Kidney epithelial cell (primary cell): ENCODE measurements at regions not wholly inside any gene's neighbourhood (a gene's known extent, or its start where the extent isn't known, plus 50 kb on each side); places are given as distances from the start of the nearest gene placed in this dataset.

Source experiments
- DNase-seq: peaks from one replicate; pipeline ENCODE4 v3.0.0-alpha.2; 2010; ENCODE audit warnings: low read depth
- H3K27me3 ChIP-seq: 2 replicates; pipeline ENCODE4 v1.6.0; 2011; ENCODE audit warnings: low read length; ENCODE audit not compliant: control insufficient read depth, insufficient read depth
- H3K36me3 ChIP-seq: 2 replicates; pipeline ENCODE4 v1.5.1; 2011; ENCODE audit warnings: low read length; ENCODE audit not compliant: control insufficient read depth, insufficient read depth
- H3K4me3 ChIP-seq: 2 replicates; pipeline ENCODE4 v1.5.1; 2011; ENCODE audit warnings: low read depth, mild to moderate bottlenecking, control low read depth, low read length
- CTCF ChIP-seq: IDR thresholded peaks from 2 replicates; pipeline ENCODE4 v1.5.1; 2011; ENCODE audit warnings: mild to moderate bottlenecking, moderate library complexity, low read length, control low read depth, inconsistent platforms; ENCODE audit not compliant: insufficient read depth, poor library complexity, severe bottlenecking

GRCh38 chr11:116274521-116274920 is 498.3 kb downstream of the BUD13 start:
- Histone ChIP-seq H3K27me3 (peaks cover 19% of the 10 kb centered on the region), H3K4me3 (no peak overlapping the region), H3K36me3 (no peaks in the 10 kb centered on the region)
- DNase-seq: no peak
- no peak for TF ChIP-seq CTCF

GRCh38 chr11:116272181-116272789 is 500.5 kb downstream of the BUD13 start:
- no peak overlapping the region for H3K4me3 ChIP-seq
- H3K27me3 ChIP-seq: peaks cover 17% of the 10 kb centered on the region
- TF ChIP-seq CTCF: no peak
- H3K36me3 ChIP-seq: no peaks in the 10 kb centered on the region
- no peak for DNase-seq

- DNase-seq: no peak
- no peaks in the 10 kb centered on the region for H3K36me3 ChIP-seq
- H3K27me3 ChIP-seq: peaks cover 18% of the 10 kb centered on the region
- no peak for TF ChIP-seq CTCF
- no peak overlapping the region for H3K4me3 ChIP-seq
Measured at GRCh38 chr11:116271479-116271878, 501.3 kb downstream of the BUD13 start.

- Histone ChIP-seq H3K36me3 (no peaks in the 10 kb centered on the region), H3K4me3 (no peak overlapping the region), H3K27me3 (peaks cover 16% of the 10 kb centered on the region)
- TF ChIP-seq CTCF: no peak
- DNase-seq: no peak
Measured at GRCh38 chr11:116267146-116267545, 505.6 kb downstream of the BUD13 start.

GRCh38 chr11:116263770-116264169 is 509.0 kb downstream of the BUD13 start:
- H3K36me3 ChIP-seq: no peaks in the 10 kb centered on the region
- no peak for DNase-seq
- TF ChIP-seq CTCF: no peak
- H3K4me3 ChIP-seq: no peak overlapping the region
- H3K27me3 ChIP-seq: peaks cover 13% of the 10 kb centered on the region

GRCh38 chr11:116263019-116263418 is 509.8 kb downstream of the BUD13 start:
- no peak overlapping the region for H3K4me3 ChIP-seq
- peaks cover 13% of the 10 kb centered on the region for H3K27me3 ChIP-seq
- no peaks in the 10 kb centered on the region for H3K36me3 ChIP-seq
- DNase-seq: no peak
- TF ChIP-seq CTCF: no peak
